WTC11 (cell line): ENCODE measurements at regions not wholly inside any gene's neighbourhood (a gene's known extent, or its start where the extent isn't known, plus 50 kb on each side); places are given as distances from the start of the nearest gene placed in this dataset.

Source experiments
- CREB1 ChIP-seq: sonication (generic); formaldehyde crosslinking; IDR thresholded peaks from 2 replicates; pipeline ENCODE4 v1.8.0; 2023; ENCODE audit warnings: mild to moderate bottlenecking, missing genetic modification reagents
- CTCF ChIP-seq: fragments of 200-600 bp; IDR thresholded peaks from 2 replicates; pipeline ENCODE4 v1.8.0; 2022; ENCODE audit warnings: antibody characterized with exemption
- FOXK1 ChIP-seq: sonication (generic); formaldehyde crosslinking; IDR thresholded peaks from 2 replicates; pipeline ENCODE4 v1.8.0; 2022; ENCODE audit warnings: mild to moderate bottlenecking, moderate library complexity, missing genetic modification reagents
- HMGXB4 ChIP-seq: sonication (generic); formaldehyde crosslinking; IDR thresholded peaks from 2 replicates; pipeline ENCODE4 v1.8.1; 2023; ENCODE audit warnings: mild to moderate bottlenecking, moderate library complexity, missing genetic modification reagents
- IRF2 ChIP-seq: sonication (generic); formaldehyde crosslinking; IDR thresholded peaks from 2 replicates; pipeline ENCODE4 v1.8.0; 2022; ENCODE audit warnings: low read depth, missing genetic modification reagents, borderline replicate concordance
- NFE2L1 ChIP-seq: sonication (generic); formaldehyde crosslinking; IDR thresholded peaks from 2 replicates; pipeline ENCODE4 v1.8.1; 2023; ENCODE audit warnings: missing genetic modification reagents
- SMAD3 ChIP-seq: sonication (generic); formaldehyde crosslinking; IDR thresholded peaks from 2 replicates; pipeline ENCODE4 v1.8.0; 2022; ENCODE audit warnings: missing genetic modification reagents, mild to moderate bottlenecking, borderline replicate concordance
- TCF7 ChIP-seq: sonication (generic); formaldehyde crosslinking; IDR thresholded peaks from 2 replicates; pipeline ENCODE4 v1.8.0; 2022; ENCODE audit warnings: mild to moderate bottlenecking, low read depth, missing genetic modification reagents, moderate library complexity
- TEAD1 ChIP-seq: sonication (generic); formaldehyde crosslinking; IDR thresholded peaks from 2 replicates; pipeline ENCODE4 v1.8.0; 2022; ENCODE audit warnings: mild to moderate bottlenecking, missing genetic modification reagents
- ZNF121 ChIP-seq: sonication (generic); formaldehyde crosslinking; IDR thresholded peaks from 2 replicates; pipeline ENCODE4 v1.8.0; 2023; ENCODE audit warnings: missing genetic modification reagents
- ZNF416 ChIP-seq: fragments of 250-450 bp; sonication (Bioruptor Pico); IDR thresholded peaks from 2 replicates; pipeline ENCODE4 v1.9.0; 2021; ENCODE audit warnings: mild to moderate bottlenecking, inconsistent platforms
- TF ChIP-seq, protein P1 (sequence below): sonication (generic); formaldehyde crosslinking; IDR thresholded peaks from 2 replicates; pipeline ENCODE4 v1.8.0; 2023; ENCODE audit warnings: mild to moderate bottlenecking, missing genetic modification reagents
- TF ChIP-seq, protein P2 (sequence below): sonication (generic); formaldehyde crosslinking; IDR thresholded peaks from 2 replicates; pipeline ENCODE4 v1.8.0; 2023; ENCODE audit warnings: missing genetic modification reagents

DNA sequence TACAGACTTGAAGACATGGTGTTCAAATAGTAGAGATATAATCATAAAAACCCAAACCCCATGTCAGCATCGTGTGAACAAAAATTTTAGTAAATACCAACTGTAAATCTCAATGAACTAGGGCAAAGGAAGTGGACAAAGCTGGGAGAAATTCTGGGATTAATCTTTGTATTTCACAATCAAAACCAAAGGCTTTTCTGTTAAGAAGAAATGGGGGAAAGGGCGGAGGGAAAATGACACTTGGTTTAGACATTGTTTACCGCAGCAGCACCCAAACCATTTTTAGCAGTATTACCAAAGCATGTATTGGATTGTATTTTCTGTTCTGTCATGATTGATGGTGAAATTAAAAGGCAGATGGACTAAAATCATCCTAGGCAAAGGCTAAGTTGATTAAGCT lies 134.2 kb upstream of the PRSS3 start:
- no peak for TF ChIP-seq TEAD1 (CRISPR knock-in tag)
- TF ChIP-seq CTCF: no peak
- no peak for TF ChIP-seq ZNF121 (CRISPR knock-in tag)
- TF ChIP-seq, protein P1, sequence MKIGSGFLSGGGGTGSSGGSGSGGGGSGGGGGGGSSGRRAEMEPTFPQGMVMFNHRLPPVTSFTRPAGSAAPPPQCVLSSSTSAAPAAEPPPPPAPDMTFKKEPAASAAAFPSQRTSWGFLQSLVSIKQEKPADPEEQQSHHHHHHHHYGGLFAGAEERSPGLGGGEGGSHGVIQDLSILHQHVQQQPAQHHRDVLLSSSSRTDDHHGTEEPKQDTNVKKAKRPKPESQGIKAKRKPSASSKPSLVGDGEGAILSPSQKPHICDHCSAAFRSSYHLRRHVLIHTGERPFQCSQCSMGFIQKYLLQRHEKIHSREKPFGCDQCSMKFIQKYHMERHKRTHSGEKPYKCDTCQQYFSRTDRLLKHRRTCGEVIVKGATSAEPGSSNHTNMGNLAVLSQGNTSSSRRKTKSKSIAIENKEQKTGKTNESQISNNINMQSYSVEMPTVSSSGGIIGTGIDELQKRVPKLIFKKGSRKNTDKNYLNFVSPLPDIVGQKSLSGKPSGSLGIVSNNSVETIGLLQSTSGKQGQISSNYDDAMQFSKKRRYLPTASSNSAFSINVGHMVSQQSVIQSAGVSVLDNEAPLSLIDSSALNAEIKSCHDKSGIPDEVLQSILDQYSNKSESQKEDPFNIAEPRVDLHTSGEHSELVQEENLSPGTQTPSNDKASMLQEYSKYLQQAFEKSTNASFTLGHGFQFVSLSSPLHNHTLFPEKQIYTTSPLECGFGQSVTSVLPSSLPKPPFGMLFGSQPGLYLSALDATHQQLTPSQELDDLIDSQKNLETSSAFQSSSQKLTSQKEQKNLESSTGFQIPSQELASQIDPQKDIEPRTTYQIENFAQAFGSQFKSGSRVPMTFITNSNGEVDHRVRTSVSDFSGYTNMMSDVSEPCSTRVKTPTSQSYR (CRISPR knock-in tag): no peak
- no peak for TF ChIP-seq ZNF416 (CRISPR knock-in tag)
- TF ChIP-seq IRF2: no peak
- no peak for TF ChIP-seq CREB1 (CRISPR knock-in tag)
- TF ChIP-seq, protein P2, sequence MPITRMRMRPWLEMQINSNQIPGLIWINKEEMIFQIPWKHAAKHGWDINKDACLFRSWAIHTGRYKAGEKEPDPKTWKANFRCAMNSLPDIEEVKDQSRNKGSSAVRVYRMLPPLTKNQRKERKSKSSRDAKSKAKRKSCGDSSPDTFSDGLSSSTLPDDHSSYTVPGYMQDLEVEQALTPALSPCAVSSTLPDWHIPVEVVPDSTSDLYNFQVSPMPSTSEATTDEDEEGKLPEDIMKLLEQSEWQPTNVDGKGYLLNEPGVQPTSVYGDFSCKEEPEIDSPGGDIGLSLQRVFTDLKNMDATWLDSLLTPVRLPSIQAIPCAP (CRISPR knock-in tag): no peak
- no peak for TF ChIP-seq HMGXB4 (CRISPR knock-in tag)
- TF ChIP-seq NFE2L1 (CRISPR knock-in tag): no peak
- no peak for TF ChIP-seq TCF7
- TF ChIP-seq SMAD3 (CRISPR knock-in tag): no peak
- TF ChIP-seq FOXK1: no peak
